ENCODE measurements at regions not wholly inside any gene's neighbourhood (a gene's known extent, or its start where the extent isn't known, plus 50 kb on each side); places are given as distances from the start of the nearest gene placed in this dataset.

GRCh38 chr20:55471052-55472006 is 534.0 kb downstream of the CBLN4 start:
- no peak for DNase-seq (ENCODE audit: extremely low spot score)
- TF ChIP-seq PKNOX1 (IDR thresholded peaks at IDR 0.05) (no peak), ARNT (IDR thresholded peaks at IDR 0.05) (no peak), SP1 (IDR thresholded peaks at IDR 0.05) (no peak), SUZ12 (IDR thresholded peaks at IDR 0.05) (no peak), L3MBTL2 (conservative IDR thresholded peaks at IDR 0.05) (no peak), FOXA1 (IDR thresholded peaks at IDR 0.05) (no peak), ELF4 (IDR thresholded peaks at IDR 0.05) (no peak), BHLHE40 (IDR thresholded peaks at IDR 0.05; ENCODE audit: borderline replicate concordance) (no peak), LEF1 (IDR thresholded peaks at IDR 0.05; ENCODE audit: borderline replicate concordance) (no peak), HDGF (IDR thresholded peaks at IDR 0.05; ENCODE audit: borderline replicate concordance) (no peak)
- CTCF ChIA-PET = no interaction called here
- POLR2A ChIA-PET = no interaction called here

GRCh38 chr20:55469074-55469473 is 536.2 kb downstream of the CBLN4 start:
- POLR2A ChIA-PET = no interaction called here
- CTCF ChIA-PET = no interaction called here
- TF ChIP-seq SUZ12 (IDR thresholded peaks at IDR 0.05) (no peak), ELF4 (IDR thresholded peaks at IDR 0.05) (no peak), NFRKB (IDR thresholded peaks at IDR 0.05) (no peak), LEF1 (IDR thresholded peaks at IDR 0.05; ENCODE audit: borderline replicate concordance) (no peak), FOXA1 (IDR thresholded peaks at IDR 0.05) (no peak), L3MBTL2 (conservative IDR thresholded peaks at IDR 0.05) (no peak), PKNOX1 (IDR thresholded peaks at IDR 0.05) (no peak), FOXM1 (IDR thresholded peaks at IDR 0.05; ENCODE audit: borderline replicate concordance) (no peak), CTBP1 (IDR thresholded peaks at IDR 0.05; ENCODE audit: borderline replicate concordance) (no peak), HDGF (IDR thresholded peaks at IDR 0.05; ENCODE audit: borderline replicate concordance) (no peak)
- no peak for DNase-seq (ENCODE audit: extremely low spot score)

GRCh38 chr20:55461519-55461918 is 543.8 kb downstream of the CBLN4 start:
- TF ChIP-seq LEF1 (IDR thresholded peaks at IDR 0.05; ENCODE audit: borderline replicate concordance) = no peak
- TF ChIP-seq ARNT (IDR thresholded peaks at IDR 0.05) = no peak
- TF ChIP-seq SP1 (IDR thresholded peaks at IDR 0.05) = no peak
- no peak for TF ChIP-seq FOXA1 (IDR thresholded peaks at IDR 0.05)
- no peak for TF ChIP-seq FOXM1 (IDR thresholded peaks at IDR 0.05; ENCODE audit: borderline replicate concordance)
- no peak for TF ChIP-seq BHLHE40 (IDR thresholded peaks at IDR 0.05; ENCODE audit: borderline replicate concordance)
- TF ChIP-seq NFRKB (IDR thresholded peaks at IDR 0.05) = no peak
- TF ChIP-seq L3MBTL2 (conservative IDR thresholded peaks at IDR 0.05) = no peak
- TF ChIP-seq ZNF384 (IDR thresholded peaks at IDR 0.05) = no peak
- TF ChIP-seq TARDBP (IDR thresholded peaks at IDR 0.05) = no peak
- TF ChIP-seq PKNOX1 (IDR thresholded peaks at IDR 0.05) = no peak
- TF ChIP-seq CTBP1 (IDR thresholded peaks at IDR 0.05; ENCODE audit: borderline replicate concordance) = no peak
- no peak for TF ChIP-seq SUZ12 (IDR thresholded peaks at IDR 0.05)
- TF ChIP-seq ELF4 (IDR thresholded peaks at IDR 0.05) = no peak
- TF ChIP-seq FOXK2 (IDR thresholded peaks at IDR 0.05) = no peak
- ChIA-PET POLR2A (no interaction called here), CTCF (no interaction called here)
- no peak for DNase-seq (ENCODE audit: extremely low spot score)

- TF ChIP-seq CTBP1 (IDR thresholded peaks at IDR 0.05; ENCODE audit: borderline replicate concordance) = no peak
- no peak for TF ChIP-seq FOXM1 (IDR thresholded peaks at IDR 0.05; ENCODE audit: borderline replicate concordance)
- POLR2A ChIA-PET = no interaction called here
- no peak for DNase-seq (ENCODE audit: extremely low spot score)
- CTCF ChIA-PET = no interaction called here
Measured at GRCh38 chr20:55456316-55456940, 548.9 kb downstream of the CBLN4 start.

GRCh38 chr20:55449091-55449490 is 556.2 kb downstream of the CBLN4 start:
- TF ChIP-seq CTBP1 (IDR thresholded peaks at IDR 0.05; ENCODE audit: borderline replicate concordance) (no peak), ZNF384 (IDR thresholded peaks at IDR 0.05) (no peak), FOXA1 (IDR thresholded peaks at IDR 0.05) (no peak), SP1 (IDR thresholded peaks at IDR 0.05) (no peak), HDGF (IDR thresholded peaks at IDR 0.05; ENCODE audit: borderline replicate concordance) (no peak), FOXM1 (IDR thresholded peaks at IDR 0.05; ENCODE audit: borderline replicate concordance) (no peak), PKNOX1 (IDR thresholded peaks at IDR 0.05) (no peak), BHLHE40 (IDR thresholded peaks at IDR 0.05; ENCODE audit: borderline replicate concordance) (no peak), NFRKB (IDR thresholded peaks at IDR 0.05) (no peak), TARDBP (IDR thresholded peaks at IDR 0.05) (no peak), LEF1 (IDR thresholded peaks at IDR 0.05; ENCODE audit: borderline replicate concordance) (no peak), ARNT (IDR thresholded peaks at IDR 0.05) (no peak), FOXK2 (IDR thresholded peaks at IDR 0.05) (no peak), SUZ12 (IDR thresholded peaks at IDR 0.05) (no peak), ELF4 (IDR thresholded peaks at IDR 0.05) (no peak), L3MBTL2 (conservative IDR thresholded peaks at IDR 0.05) (no peak)
- DNase-seq (ENCODE audit: extremely low spot score) = no peak
- ChIA-PET CTCF (no interaction called here), POLR2A (no interaction called here)
